Fibroblast of the conjunctiva (primary cell): ENCODE measurements at regions not wholly inside any gene's neighbourhood (a gene's known extent, or its start where the extent isn't known, plus 50 kb on each side); places are given as distances from the start of the nearest gene placed in this dataset.
A peak's percentile ranks its signal among the peaks of the same experiment; 100 is the strongest.

Experiments
- DNase-seq: peaks from one replicate; pipeline ENCODE4 v3.0.0-alpha.2; 2010; ENCODE audit warnings: low read depth

GRCh38 chr12:90398285-90398836, 556.6 kb downstream of the CCER1 start:
- DNase-seq, result no peak

GRCh38 chr12:90396556-90396955, 558.4 kb downstream of the CCER1 start:
- DNase-seq, result no peak

- DNase-seq, result no peak
These were observed 561.3 kb downstream of the CCER1 start for GRCh38 chr12:90393652-90394051.

DNA sequence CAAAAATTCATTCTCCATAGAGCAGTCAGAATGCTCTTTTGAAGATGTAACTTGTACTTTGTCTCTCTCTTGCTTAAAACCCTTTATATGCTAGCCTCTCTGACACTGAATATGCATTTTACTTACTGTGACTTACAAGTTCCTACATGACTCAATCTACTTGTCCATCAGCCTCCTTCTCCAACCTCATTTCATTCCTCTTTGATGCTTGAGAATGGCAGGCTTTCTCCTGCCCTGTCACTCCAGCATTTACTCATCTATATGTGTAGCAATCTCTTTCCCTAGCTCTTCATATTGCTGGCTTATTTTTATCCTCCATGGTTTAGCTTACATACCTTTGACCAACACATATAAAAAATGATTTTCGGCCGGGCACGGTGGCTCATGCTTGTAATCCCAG, 561.9 kb downstream of the CCER1 start:
- no peak for DNase-seq

DNA sequence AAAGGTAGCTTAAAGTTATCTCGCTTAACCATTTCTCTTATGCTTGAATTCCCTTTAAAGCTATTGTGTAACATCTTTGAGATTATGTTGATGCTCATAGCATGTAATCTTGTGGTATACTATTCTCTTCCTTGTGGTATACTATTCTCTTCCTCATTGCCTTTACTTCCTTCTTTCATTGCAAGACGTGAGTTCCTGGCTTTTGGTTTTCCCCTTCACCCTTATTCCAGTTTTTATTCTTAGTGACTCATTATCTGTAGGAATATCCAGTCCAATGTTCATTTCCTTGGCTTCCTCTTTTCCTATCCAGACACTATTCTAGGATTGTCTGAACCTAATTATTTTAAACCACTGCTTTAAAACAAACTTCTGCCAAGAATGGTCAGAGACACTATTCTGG, 564.0 kb downstream of the CCER1 start:
- no peak for DNase-seq

GRCh38 chr12:90368081-90368480, 586.9 kb downstream of the CCER1 start:
- DNase-seq, result no peak

DNA sequence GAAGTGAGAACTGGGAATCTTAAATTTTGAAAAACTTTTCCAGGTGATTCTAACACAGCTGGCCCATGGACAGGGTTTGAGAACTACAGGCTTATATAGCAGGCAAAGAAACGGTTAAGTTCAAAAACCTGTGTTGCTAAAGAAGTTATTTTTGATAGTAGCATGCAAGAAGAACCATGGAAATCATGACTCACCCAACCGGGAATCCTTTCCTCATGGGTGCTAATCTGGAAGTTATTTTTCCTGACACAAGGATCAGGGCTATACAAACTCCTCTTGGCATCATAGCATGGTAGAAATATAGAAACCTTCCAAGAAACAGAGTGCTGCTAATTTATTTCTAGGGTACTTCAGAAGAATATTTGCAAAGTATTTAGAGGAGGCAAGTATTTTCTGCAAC, 588.7 kb downstream of the CCER1 start:
- peak; percentile 1 for DNase-seq

GRCh38 chr12:90360300-90360699, 594.7 kb downstream of the CCER1 start:
- no peak for DNase-seq

DNA sequence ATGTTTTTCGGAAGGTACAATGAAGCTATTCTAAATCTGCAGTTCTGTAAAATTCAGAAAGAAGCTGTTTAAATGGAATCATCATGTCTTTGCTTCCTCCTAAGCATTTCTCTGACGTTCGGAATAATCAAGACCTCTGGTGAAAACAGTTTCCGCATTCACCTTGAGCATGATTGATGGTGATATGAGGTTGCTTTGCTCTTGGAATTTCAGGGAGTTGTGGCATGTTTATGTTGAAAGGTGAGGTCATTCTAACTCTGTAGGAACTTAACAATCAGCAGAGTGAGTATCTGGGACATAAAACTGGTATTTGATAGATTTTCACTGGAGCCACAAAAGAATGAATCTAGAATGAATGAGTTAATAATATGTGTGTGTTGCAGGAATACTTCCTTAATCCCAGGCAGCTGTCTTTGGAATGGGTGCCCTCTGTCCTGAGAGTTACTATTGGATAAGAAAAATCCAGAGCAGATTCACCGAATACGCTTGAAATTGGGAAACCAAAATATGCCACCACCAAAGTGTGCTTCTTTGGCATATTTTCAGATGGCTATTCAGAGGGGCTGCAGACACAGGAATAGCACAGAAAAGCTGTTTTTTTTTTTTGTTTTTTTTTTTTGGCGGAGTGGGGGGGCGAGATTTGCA, 599.1 kb downstream of the CCER1 start:
- no peak for DNase-seq

DNA sequence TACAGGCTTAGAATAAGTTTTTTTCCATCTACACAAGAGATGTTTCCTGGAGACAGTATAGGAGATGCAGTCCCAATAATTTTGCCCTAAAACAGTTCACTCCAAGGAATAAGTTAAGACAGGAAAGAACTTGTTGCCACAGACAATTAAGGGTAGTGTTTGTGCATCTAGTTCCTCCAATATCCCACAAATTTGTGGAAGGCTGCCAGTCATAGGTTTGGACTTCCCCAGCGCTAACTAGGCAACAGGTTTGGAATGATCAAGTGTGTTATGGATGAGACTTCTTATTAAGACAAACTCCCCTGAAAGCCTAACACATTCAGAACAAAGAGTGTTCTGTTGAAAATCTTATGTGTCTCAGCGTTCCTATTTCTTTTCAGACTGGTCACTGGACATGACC, 611.0 kb downstream of the CCER1 start:
- DNase-seq, result no peak

GRCh38 chr12:90342081-90342480, 612.9 kb downstream of the CCER1 start:
- no peak for DNase-seq

DNA sequence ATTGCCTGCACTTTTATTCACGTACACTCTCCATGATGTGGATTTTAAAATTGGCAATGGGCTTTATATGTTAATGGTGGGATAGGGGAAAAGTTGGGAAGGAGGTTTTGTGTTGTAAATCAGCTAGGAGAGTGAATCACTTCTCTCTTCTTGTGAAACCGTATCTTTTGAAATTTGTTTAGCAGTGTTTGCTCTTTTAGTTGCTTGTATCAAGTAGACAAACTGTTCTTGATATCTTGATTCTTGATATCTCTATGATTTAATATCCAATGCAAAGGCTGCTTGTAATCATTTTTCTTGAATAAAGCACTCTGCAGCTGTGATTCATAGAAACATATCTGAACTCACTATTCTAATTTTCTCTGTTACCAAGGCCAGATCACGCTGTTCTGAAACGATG, 615.1 kb downstream of the CCER1 start:
- no peak for DNase-seq

DNA sequence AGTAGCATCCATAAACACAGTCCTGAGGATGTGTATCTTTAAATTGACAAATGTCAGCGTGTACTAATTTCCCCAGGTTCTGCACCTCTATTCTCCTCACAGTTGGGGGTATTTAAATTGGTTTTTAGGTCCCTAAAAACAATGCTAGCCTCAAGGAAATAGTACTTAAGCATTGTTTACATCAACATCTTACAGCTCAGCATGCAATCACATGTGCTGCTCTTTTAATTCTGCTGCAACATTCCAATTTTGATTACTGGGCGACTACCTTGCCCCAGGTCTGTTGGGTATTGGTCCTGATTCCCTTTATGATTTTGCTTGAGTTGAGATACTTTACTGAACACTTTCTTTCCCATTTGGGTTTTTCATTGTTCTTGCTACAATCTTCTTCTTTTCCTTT, 616.6 kb downstream of the CCER1 start:
- DNase-seq, result no peak

- DNase-seq, result no peak
These were observed 618.0 kb downstream of the CCER1 start for GRCh38 chr12:90337018-90337417.

DNA sequence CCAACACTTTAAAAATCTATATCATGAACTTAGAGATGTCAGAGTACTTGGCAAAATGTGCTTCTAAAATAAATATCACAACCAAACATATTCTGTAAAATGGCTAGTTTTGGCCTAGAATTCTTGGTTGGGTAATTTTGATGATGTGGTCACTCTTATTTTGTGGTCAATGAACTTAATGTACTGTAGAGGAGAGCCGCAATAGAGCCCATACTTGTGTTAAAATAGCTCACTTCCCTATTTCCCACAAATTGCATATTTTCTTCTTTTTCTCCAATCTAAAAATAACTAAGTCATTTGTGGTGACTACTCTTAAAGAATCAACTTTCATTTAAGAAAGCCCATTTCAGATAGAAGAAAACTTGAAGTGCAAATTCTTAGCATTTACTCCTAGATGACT, 619.4 kb downstream of the CCER1 start:
- no peak for DNase-seq

DNA sequence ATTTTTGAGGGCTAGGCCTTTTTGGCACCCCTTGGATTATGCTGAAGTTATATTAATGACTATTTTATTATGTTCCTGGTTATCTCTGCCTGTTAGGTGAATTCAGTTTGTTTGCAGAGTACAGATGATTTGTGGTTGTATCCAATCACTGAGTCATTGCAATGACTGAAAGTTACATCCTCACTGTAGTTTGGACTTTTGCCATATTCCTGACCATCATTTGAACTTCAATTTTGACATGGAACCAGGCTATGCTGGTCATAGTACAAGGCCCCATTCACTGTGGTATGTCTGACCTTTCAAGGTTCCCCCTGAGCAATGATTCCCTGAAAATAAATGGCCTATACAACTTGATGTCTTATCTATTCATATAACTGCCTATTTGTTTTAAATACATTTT, 621.0 kb downstream of the CCER1 start:
- DNase-seq, result no peak

GRCh38 chr12:90333424-90333823, 621.6 kb downstream of the CCER1 start:
- DNase-seq, result no peak

- DNase-seq, result no peak
These were observed 623.2 kb downstream of the CCER1 start for GRCh38 chr12:90331821-90332220.

GRCh38 chr12:90331262-90331661, 622.6 kb upstream of the ATP2B1 start:
- no peak for DNase-seq

GRCh38 chr12:90327793-90328743, 619.4 kb upstream of the ATP2B1 start:
- no peak for DNase-seq

DNA sequence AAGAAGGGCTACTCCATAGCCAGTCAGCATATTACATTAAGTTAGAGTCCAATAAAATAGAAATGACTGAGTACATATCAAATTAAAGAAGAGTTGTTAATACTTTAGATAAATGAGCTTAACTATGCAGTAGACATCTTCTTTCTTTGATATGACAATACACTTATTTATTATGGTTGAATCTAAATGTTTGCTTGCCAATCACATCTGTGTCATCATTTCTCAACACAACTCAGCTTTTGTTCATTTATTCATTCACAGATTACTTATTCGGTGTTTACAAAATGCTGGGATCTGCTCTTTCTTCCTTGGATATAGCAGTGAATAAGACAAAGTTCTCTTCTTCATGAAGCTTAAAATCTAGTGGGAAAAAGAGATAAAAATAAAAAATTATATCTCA, 614.6 kb upstream of the ATP2B1 start:
- no peak for DNase-seq

- DNase-seq, result no peak
These were observed 613.4 kb upstream of the ATP2B1 start for GRCh38 chr12:90322006-90322405.

- no peak for DNase-seq
These were observed 612.7 kb upstream of the ATP2B1 start for GRCh38 chr12:90321369-90321768.
